ENCODE measurements at regions not wholly inside any gene's neighbourhood (a gene's known extent, or its start where the extent isn't known, plus 50 kb on each side); places are given as distances from the start of the nearest gene placed in this dataset.

- DNase-seq = no peak
Observed at GRCh38 chr2:158049129-158049855, 52.4 kb upstream of the UPP2 start.

- no peak for DNase-seq
Observed at GRCh38 chr2:158048327-158048726, 53.3 kb upstream of the UPP2 start.

GRCh38 chr2:158047156-158047611 lies 54.5 kb upstream of the UPP2 start:
- no peak for DNase-seq

GRCh38 chr2:158046121-158046880 lies 55.4 kb upstream of the UPP2 start:
- peak in 1 of 2 donors; percentile 22 for DNase-seq

GRCh38 chr2:158045362-158045761 lies 56.3 kb upstream of the UPP2 start:
- DNase-seq = no peak

GRCh38 chr2:158043181-158043948 lies 58.3 kb upstream of the UPP2 start:
- no peak for DNase-seq

GRCh38 chr2:158042666-158043065 lies 59.0 kb upstream of the UPP2 start:
- DNase-seq = no peak

- no peak for DNase-seq
Observed at GRCh38 chr2:158042245-158042644, 59.4 kb upstream of the UPP2 start.

- no peak for DNase-seq
Observed at GRCh38 chr2:158041400-158041799, 60.3 kb upstream of the UPP2 start.

GRCh38 chr2:158038901-158039300 lies 62.8 kb upstream of the UPP2 start:
- DNase-seq = no peak

- DNase-seq = peak; percentile 35 to 56
Observed at GRCh38 chr2:158034198-158034866, 67.3 kb upstream of the UPP2 start.

GRCh38 chr2:158031371-158031770 lies 70.3 kb upstream of the UPP2 start:
- no peak for DNase-seq

- DNase-seq = no peak
Observed at GRCh38 chr2:158025255-158025996, 76.2 kb upstream of the UPP2 start.

- peak in 1 of 2 donors; percentile 81 for DNase-seq
Observed at GRCh38 chr2:158024288-158024898, 77.3 kb upstream of the UPP2 start.

- no peak for DNase-seq
Observed at GRCh38 chr2:158022888-158023287, 78.8 kb upstream of the UPP2 start.

GRCh38 chr2:158021226-158021625 lies 80.5 kb upstream of the UPP2 start:
- no peak for DNase-seq

- no peak for DNase-seq
Observed at GRCh38 chr2:158015428-158016076, 86.1 kb upstream of the UPP2 start.

- DNase-seq = peak in 1 of 2 donors; percentile 31
Observed at GRCh38 chr2:158013891-158014290, 87.8 kb upstream of the UPP2 start.

GRCh38 chr2:158011055-158011771 lies 90.5 kb upstream of the UPP2 start:
- no peak for DNase-seq

GRCh38 chr2:158009399-158009798 lies 92.3 kb upstream of the UPP2 start:
- DNase-seq = no peak
